HCEC 1CT (cell line): ENCODE measurements at regions not wholly inside any gene's neighbourhood (a gene's known extent, or its start where the extent isn't known, plus 50 kb on each side); places are given as distances from the start of the nearest gene placed in this dataset.

ENCODE experiments used
- DNase-seq: peaks from one replicate; pipeline ENCODE4 v3.0.0-alpha.2; 2017

- peak; percentile 45 for DNase-seq
Measured at GRCh38 chr11:123302751-123303195, 107.7 kb upstream of the CLMP start.

DNA sequence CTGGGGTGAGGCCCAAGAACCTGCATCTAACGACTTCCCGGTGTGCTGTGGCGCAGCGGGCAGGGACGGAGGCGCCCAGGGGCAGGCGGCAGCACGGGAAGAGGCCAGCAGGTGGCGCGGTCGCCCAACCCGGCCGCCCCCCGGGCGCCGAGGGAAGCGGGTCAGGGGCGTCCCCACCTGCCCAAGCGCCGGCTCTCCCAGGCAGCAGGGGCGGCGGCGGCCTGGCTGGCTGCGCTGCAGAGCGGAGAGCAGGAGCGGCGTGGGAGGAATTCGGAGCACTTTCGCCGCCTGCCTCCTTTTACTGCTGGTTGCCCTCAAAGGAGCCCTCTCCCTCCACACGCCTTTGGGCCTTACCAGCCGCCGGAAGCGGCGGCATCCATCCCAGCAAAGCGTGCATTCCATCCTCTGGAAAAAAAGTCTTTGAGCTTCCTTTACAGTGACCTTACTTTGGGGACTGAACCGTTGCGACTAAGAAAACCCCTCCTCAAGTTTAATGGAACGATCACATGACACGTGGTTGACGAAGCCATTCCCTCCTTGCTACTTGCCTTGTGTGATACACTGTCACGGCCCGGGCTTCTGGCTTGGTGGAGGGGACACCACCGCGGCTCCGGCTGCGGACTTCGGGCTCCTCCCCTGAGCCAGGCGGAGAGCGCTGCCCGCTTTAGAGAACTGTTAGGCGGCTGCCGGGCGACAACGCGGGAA lies 106.8 kb upstream of the CLMP start:
- peak; percentile 16 for DNase-seq

GRCh38 chr11:123301013-123301591 lies 106.1 kb upstream of the CLMP start:
- DNase-seq, result peak; percentile 6

GRCh38 chr11:123299721-123300120 lies 104.7 kb upstream of the CLMP start:
- DNase-seq, result no peak

- no peak for DNase-seq
Measured at GRCh38 chr11:123298488-123299447, 103.7 kb upstream of the CLMP start.

DNA sequence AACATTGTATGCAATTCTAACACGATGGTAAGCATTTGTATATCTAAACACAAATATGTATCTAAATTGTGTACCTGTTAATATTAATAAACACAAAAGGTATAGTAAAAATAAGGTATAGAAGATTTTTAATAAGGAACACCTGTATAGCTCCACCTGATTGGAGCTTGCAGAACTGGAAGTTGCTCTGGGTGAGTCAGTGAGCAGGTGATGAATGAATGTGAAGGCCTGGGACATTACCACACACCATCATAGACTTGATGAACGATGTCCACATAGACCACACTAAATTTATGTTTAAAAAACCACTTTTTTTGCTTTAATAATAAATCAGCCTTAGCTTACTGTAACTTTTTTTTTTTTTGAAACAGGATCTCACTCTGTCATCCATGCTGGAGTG lies 97.6 kb upstream of the CLMP start:
- no peak for DNase-seq

GRCh38 chr11:123291201-123291869 lies 96.3 kb upstream of the CLMP start:
- no peak for DNase-seq

DNA sequence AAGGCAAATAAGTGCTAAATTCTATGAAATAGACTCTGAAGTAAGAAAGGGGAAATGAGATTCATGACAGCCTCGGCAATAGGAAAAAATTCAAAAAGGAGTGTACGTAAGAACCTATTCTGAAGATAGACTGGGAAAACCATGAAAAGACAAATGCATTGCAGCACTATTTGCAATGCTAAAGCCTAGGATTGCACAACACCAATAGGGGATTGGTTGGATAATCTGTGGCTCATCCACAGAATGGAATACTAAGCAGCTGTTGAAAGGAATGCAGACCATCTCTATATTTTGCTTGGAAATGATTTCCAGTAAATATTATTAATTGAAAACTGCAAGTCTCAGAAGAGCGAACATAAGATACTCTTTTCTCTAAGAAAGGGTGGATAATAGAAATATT lies 91.7 kb upstream of the CLMP start:
- DNase-seq, result peak; percentile 8

GRCh38 chr11:123286255-123286654 lies 91.2 kb upstream of the CLMP start:
- DNase-seq, result no peak

DNA sequence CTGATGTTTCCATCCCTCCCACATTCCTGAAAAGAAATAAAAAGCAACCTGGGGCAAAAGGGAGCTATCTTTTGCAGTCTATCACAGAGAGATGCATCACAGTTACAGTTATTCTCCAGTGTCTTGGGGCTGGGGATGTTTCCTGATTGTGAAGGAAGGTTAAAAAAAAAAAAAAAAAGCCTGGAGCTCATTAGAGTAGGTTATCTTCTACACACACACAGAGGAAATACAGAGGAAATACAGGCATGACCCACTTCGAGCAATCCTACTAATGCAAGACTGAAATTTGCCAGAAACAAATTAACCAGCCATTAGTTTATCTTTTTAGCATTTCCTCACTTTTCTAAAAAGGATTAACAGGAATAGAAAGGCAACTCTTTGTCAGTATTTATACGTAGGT lies 89.4 kb upstream of the CLMP start:
- DNase-seq, result no peak

DNA sequence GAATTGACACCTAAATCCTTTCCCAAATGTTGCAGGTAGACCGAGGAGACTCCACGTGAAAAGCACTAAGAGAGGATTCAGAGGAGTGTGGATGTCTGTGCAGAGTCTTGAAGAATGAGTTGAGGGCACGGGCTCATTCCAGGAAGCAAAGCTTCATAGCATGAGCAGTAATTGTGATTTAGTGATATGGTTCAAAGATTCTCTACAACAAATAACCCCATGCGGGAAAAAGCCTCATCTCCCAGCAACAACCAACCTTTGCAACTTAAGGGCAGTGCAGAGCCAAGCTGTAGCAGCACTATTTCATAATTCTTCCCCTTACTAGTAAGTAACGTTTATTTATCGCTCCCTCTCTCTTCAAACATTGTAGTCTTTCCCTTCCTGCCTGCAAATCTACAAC lies 87.5 kb upstream of the CLMP start:
- no peak for DNase-seq

DNA sequence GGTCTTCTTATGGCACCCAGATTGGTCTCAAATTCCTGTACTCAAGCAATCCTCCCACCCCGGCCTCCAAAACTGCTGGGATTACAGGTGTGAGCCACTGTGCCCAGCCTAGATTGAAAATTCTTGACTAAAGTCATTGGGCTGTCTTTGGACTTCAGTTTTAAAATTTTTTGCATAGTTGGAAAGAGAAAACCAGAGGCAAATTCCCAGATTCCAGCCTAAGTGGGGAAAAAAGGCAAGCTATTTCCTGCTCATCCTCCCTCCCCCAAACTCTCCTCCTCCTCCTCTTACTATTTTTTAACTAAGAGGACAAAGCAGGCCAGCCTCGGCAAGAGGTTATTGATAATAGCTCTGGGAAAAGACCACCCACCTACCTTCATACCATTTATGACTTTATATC lies 78.6 kb upstream of the CLMP start:
- DNase-seq, result no peak

- no peak for DNase-seq
Measured at GRCh38 chr11:123272565-123272964, 77.5 kb upstream of the CLMP start.

- DNase-seq, result no peak
Measured at GRCh38 chr11:123268156-123268555, 73.1 kb upstream of the CLMP start.

DNA sequence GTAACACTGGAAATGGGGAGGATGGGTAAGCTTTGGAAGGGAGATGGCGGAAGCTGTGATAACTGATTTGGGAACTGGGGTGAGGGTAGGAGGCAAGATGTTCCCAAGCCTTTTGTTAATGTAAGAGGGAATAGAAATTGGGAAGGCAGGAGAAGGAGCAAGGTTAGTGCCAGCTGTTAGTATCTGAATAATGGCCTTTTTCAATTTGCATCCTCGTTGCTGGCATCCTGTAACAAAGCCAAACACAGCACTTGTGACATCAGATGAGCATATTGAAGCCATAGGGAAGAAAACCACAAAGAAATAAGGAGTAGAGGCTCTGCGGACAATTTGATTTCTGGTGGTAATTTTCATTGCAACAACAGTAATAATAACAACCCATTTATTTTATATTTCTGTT lies 70.9 kb upstream of the CLMP start:
- no peak for DNase-seq

- DNase-seq, result no peak
Measured at GRCh38 chr11:123264431-123264780, 69.4 kb upstream of the CLMP start.

GRCh38 chr11:123261345-123262106 lies 66.5 kb upstream of the CLMP start:
- peak; percentile 61 for DNase-seq

DNA sequence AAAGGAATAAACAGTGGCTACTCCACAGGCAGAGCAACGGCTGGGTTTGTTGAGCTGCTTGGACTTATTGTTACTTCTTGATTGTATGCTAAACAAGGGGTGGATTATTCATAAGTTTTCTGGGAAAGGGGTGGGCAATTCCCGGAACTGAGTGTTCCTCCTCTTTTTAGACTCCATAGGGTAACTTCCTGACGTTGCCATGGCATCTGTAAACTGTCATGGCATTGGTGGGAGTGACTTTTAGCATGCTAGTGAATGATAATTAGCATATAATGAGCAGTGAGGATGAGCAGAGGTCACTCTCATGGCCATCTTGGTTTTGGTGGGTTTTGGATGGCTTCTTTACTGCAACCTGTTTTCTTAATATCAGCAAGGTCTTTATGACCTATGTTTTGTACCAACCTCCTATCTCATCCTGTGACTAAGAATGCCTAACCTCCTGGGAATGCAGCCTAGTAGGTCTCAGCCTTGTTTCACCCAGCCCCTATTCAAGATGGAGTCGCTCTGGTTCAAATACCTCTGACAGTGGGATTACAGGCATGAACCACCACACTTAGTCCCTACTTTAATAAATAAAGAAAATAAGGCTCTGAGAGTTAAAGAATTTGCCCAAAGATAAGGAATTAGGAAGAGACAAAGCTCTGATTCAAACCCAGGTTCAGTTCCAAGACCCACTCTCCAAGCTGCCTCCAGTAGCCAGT lies 65.6 kb upstream of the CLMP start:
- DNase-seq, result no peak

GRCh38 chr11:123258877-123259276 lies 63.8 kb upstream of the CLMP start:
- no peak for DNase-seq

GRCh38 chr11:123257370-123257769 lies 62.3 kb upstream of the CLMP start:
- no peak for DNase-seq

GRCh38 chr11:123255909-123256308 lies 60.9 kb upstream of the CLMP start:
- DNase-seq, result no peak

DNA sequence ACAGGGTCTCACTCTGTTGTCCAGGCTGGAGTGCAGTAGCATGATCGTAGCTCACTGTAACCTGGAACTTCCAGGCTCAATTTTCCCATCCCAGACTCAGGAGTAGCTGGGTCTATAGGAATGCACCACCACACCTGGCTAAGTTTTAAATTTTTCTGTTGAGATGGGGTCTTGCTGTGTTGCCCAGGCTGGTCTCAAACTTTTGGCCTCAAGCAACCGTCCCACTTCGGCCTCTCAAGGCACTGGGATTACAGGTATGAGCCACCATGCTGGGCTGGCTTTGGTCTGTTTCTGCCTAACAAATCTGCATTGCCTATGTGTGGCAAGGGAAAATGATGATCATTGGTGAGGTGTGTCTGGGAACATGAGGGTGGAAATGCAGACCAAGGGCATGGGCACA lies 59.3 kb upstream of the CLMP start:
- no peak for DNase-seq
